Adrenal gland (tissue), 9 donors: ENCODE measurements at regions not wholly inside any gene's neighbourhood (a gene's known extent, or its start where the extent isn't known, plus 50 kb on each side); places are given as distances from the start of the nearest gene placed in this dataset.

Source experiments
- DNase-seq, 7 donors: peaks; one replicate each; pipeline ENCODE4 v3.0.0-alpha.2; 2019 to 2020
- H3K27ac ChIP-seq, 5 donors: fragments of 200-600 bp; sonication (generic) in 4 of 5; 1 replicate in 3 of 5; 2 replicates in 2 of 5; pipeline versions ENCODE4 v1.5.1 to v1.8.0; 2016 to 2020; ENCODE audit warnings: mild to moderate bottlenecking in 1 of 5
- H3K27me3 ChIP-seq: fragments of 200-600 bp; 2 replicates; pipeline ENCODE4 v1.8.0; 2021
- H3K36me3 ChIP-seq, 2 donors: fragments of 200-600 bp; replicated peaks in 1 of 2; 1 replicate in 1 of 2; 2 replicates in 1 of 2; pipeline versions ENCODE4 v1.5.1 to v1.8.0; 2018 to 2022
- H3K4me1 ChIP-seq, 2 donors: fragments of 200-600 bp; replicated peaks in 1 of 2; 1 replicate in 1 of 2; 2 replicates in 1 of 2; pipeline versions ENCODE4 v1.5.1 to v1.8.0; 2018 to 2021
- H3K4me3 ChIP-seq, 4 donors: fragments of 200-600 bp; sonication (generic) in 3 of 4; one replicate each; pipeline ENCODE4 v1.5.1; 2016 to 2018
- H3K9me3 ChIP-seq, 3 donors: fragments of 200-600 bp; sonication (generic) in 1 of 3; replicated peaks in 1 of 3; 1 replicate in 2 of 3; 2 replicates in 1 of 3; pipeline versions ENCODE4 v1.5.1 to v1.8.0; 2016 to 2021
- POLR2A ChIP-seq, 2 donors: fragments of 450-650 bp; IDR thresholded peaks; one replicate each; pipeline ENCODE4 v1.6.1; 2017; ENCODE audit warnings: antibody characterized with exemption in 2 of 2, mild to moderate bottlenecking in 2 of 2, moderate library complexity in 1 of 2
- WGBS, 4 donors: extraction: QIAGEN DNeasy Blood & Tissue Kit in 2 of 4; methylation state at CpG; one replicate each; pipeline versions ENCODE4 v1.1.5 to v1.1.7; 2013 to 2017; 5-methylcytosine and 5-hydroxymethylcytosine counted together
- intact Hi-C, 2 donors: fragments of 100-400 bp; cut with DNase I; formaldehyde crosslinking; loops; one replicate each; pipeline versions ENCODE4 v1.14.1 to v1.15.0; 2022 to 2023
- TF ChIP-seq, protein P1 (sequence below), 6 experiments: fragments of 450-650 bp in 4 of 6; fragments of 200-600 bp in 2 of 6; sonication (generic) in 1 of 6; IDR thresholded peaks; 1 replicate in 5 of 6; 2 replicates in 1 of 6; pipeline versions ENCODE4 v1.5.1 to v1.8.0; 2016 to 2021; ENCODE audit warnings: antibody characterized with exemption in 6 of 6, mild to moderate bottlenecking in 2 of 6, moderate library complexity in 1 of 6
- donor health status: healthy with polysubstance abuse.
- donor health status: Bipolar disorder and iron deficiency.
- donor health status: DM: yes; HTN: yes; CAD: no.
- donor health status: DM: no; HTN: no; CAD: no.
- donor health status: DM: no; HTN: no; CAD: no.

DNA sequence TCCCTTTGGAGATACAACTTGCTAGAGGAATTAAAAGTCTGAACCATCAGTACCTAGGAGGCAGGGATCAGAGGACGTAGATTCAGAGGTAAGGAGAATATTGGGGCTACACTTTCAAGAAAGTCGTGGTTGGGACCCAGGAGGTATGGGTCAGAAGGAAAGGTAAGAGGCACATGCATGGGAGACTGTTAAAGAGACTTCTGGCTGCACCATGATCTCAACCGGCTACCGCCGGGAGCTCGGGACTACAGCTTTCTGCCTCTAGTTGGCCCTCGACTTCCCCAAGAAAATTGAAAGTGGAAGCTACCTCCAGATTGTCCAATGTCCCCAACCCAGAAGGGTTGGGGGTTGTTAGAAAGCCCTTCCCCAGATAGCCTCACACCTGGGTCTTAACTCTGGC, 355.7 kb upstream of the TMPRSS15 start:
- intact Hi-C loops = no loop called here

DNA sequence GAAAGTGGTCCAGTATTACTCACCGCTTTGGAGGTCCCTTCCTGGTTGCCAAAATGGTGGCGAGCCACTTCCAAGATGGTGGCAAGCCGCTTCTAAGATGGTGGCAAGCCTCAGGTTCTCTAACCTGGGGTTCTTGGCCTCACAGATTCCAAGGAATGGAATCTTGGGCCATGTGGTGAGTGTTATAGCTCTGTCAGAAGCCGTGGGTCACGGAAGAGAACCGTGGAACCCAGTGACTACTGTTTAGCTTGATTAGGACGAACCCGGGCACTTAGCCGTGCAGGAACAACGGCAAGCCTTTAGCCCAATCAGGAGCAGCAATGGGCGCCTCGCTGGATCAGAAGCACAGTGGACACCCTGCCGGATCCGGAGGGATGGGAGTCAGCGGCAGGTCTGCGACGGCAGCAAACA, 356.2 kb upstream of the TMPRSS15 start:
- Histone ChIP-seq H3K27ac (no peak overlapping the region), H3K27me3 (no peaks in the 10 kb centered on the region), H3K36me3 (no peaks in the 10 kb centered on the region), H3K4me3 (no peak overlapping the region), H3K9me3 (no peaks in the 10 kb centered on the region), H3K4me1 (no peaks in the 10 kb centered on the region)
- TF ChIP-seq, protein P1, sequence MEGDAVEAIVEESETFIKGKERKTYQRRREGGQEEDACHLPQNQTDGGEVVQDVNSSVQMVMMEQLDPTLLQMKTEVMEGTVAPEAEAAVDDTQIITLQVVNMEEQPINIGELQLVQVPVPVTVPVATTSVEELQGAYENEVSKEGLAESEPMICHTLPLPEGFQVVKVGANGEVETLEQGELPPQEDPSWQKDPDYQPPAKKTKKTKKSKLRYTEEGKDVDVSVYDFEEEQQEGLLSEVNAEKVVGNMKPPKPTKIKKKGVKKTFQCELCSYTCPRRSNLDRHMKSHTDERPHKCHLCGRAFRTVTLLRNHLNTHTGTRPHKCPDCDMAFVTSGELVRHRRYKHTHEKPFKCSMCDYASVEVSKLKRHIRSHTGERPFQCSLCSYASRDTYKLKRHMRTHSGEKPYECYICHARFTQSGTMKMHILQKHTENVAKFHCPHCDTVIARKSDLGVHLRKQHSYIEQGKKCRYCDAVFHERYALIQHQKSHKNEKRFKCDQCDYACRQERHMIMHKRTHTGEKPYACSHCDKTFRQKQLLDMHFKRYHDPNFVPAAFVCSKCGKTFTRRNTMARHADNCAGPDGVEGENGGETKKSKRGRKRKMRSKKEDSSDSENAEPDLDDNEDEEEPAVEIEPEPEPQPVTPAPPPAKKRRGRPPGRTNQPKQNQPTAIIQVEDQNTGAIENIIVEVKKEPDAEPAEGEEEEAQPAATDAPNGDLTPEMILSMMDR (IDR thresholded peaks at IDR 0.05) = no peak
- no peak for TF ChIP-seq POLR2A (IDR thresholded peaks at IDR 0.05)
- intact Hi-C loops = no loop called here
- 89 to 94% (median 90%) methylated on average over 11 to 17 of the region's 17 CpGs for WGBS, 4 donors
- no peak for DNase-seq

More for the DNA sequence above, 355.7 kb upstream of the TMPRSS15 start:
- Histone ChIP-seq H3K27ac (no peak overlapping the region), H3K4me1 (no peaks in the 10 kb centered on the region), H3K4me3 (no peak overlapping the region), H3K36me3 (no peaks in the 10 kb centered on the region), H3K9me3 (no peaks in the 10 kb centered on the region), H3K27me3 (no peaks in the 10 kb centered on the region)
- 78 to 83% (median 81%) methylated on average over 7 of the region's 7 CpGs for WGBS, 4 donors
- DNase-seq = no peak
- TF ChIP-seq POLR2A (IDR thresholded peaks at IDR 0.05) = no peak
- TF ChIP-seq, protein P1 (IDR thresholded peaks at IDR 0.05) = no peak

DNA sequence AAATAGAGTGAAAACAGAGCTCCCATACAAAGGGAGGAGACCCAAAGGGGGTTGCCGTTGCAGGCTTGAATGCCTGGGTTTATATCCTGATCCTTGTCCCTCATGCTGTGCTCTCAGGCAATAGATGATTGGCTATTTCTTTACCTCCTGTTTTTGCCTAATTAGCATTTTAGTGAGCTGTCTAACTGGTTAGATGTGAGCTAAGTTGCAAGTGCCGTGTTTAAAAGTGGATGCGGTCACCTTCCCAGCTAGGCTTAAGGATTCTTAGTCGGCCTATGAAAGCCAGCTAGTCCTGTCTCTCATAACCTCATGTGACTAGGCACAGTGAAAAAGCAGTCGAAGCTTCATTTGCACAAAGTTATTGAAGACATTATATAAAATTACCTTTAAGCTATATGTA, 356.7 kb upstream of the TMPRSS15 start:
- no peak overlapping the region for H3K27ac ChIP-seq
- no peaks in the 10 kb centered on the region for H3K4me1 ChIP-seq
- H3K36me3 ChIP-seq = no peaks in the 10 kb centered on the region
- no peak overlapping the region for H3K4me3 ChIP-seq
- TF ChIP-seq, protein P1 (IDR thresholded peaks at IDR 0.05) = no peak
- no peak for TF ChIP-seq POLR2A (IDR thresholded peaks at IDR 0.05)
- no peaks in the 10 kb centered on the region for H3K27me3 ChIP-seq
- H3K9me3 ChIP-seq = no peaks in the 10 kb centered on the region
- no peak for DNase-seq
- WGBS, 4 donors = 78 to 84% (median 81%) methylated on average over 5 of the region's 5 CpGs
- intact Hi-C loops = no loop called here

DNA sequence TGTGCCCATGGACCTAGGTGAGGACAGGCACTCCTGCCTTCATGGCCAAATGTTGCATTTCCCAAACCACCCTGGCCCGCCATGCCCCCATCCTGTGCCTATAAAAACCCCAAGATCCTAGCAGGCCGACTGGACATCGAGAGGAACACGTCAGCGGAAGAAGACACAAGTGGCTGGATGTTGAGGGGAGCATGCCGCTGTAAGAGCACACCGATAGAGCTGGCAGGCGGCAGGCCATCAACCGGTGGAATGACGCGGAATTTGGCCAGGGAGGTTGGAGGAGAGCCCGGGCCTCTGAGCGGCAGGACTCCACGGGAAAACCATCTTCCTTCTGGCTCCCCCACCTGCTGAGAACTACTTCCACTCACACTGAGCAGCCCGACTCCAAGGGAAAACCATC, 361.1 kb upstream of the TMPRSS15 start:
- no peaks in the 10 kb centered on the region for H3K27me3 ChIP-seq
- intact Hi-C loops = no loop called here
- WGBS, 4 donors = 84 to 95% (median 92%) methylated on average over 12 to 15 of the region's 15 CpGs
- DNase-seq = no peak
- no peak overlapping the region for H3K27ac ChIP-seq
- H3K9me3 ChIP-seq = no peaks in the 10 kb centered on the region
- H3K4me1 ChIP-seq = no peaks in the 10 kb centered on the region
- TF ChIP-seq, protein P1 (IDR thresholded peaks at IDR 0.05) = no peak
- TF ChIP-seq POLR2A (IDR thresholded peaks at IDR 0.05) = no peak
- no peak overlapping the region for H3K4me3 ChIP-seq
- H3K36me3 ChIP-seq = no peaks in the 10 kb centered on the region
